Uterus (tissue), 3 donors: ENCODE measurements at regions not wholly inside any gene's neighbourhood (a gene's known extent, or its start where the extent isn't known, plus 50 kb on each side); places are given as distances from the start of the nearest gene placed in this dataset.
"Not testable (repeated sequence)": the region's sequence is repeated elsewhere in the genome, so short reads cannot be mapped to it uniquely, and the experiment has no call there.

Source experiments
- DNase-seq, 2 donors: peaks; one replicate each; pipeline ENCODE4 v3.0.0-alpha.2; 2019 to 2020
- H3K27ac ChIP-seq, 2 donors: fragments of 200-600 bp; sonication (generic); 1 replicate in 1 of 2; 2 replicates in 1 of 2; pipeline ENCODE4 v1.5.1; 2016 to 2018
- H3K27me3 ChIP-seq, 2 donors: fragments of 200-600 bp; sonication (generic); one replicate each; pipeline ENCODE4 v1.5.1; 2018 to 2019; ENCODE audit warnings: control low read depth in 1 of 2
- H3K36me3 ChIP-seq, 2 donors: fragments of 200-600 bp; sonication (generic); one replicate each; pipeline ENCODE4 v1.5.1; 2019; ENCODE audit warnings: control low read depth in 1 of 2
- H3K4me1 ChIP-seq, 2 donors: fragments of 200-600 bp; sonication (generic); one replicate each; pipeline ENCODE4 v1.5.1; 2018 to 2019; ENCODE audit warnings: control low read depth in 1 of 2
- H3K4me3 ChIP-seq, 2 donors: fragments of 200-600 bp; sonication (generic); 1 replicate in 1 of 2; 2 replicates in 1 of 2; pipeline ENCODE4 v1.5.1; 2018 to 2019; ENCODE audit warnings: mild to moderate bottlenecking in 1 of 2
- H3K9me3 ChIP-seq, 2 donors: fragments of 200-600 bp; sonication (generic); one replicate each; pipeline ENCODE4 v1.5.1; 2019; ENCODE audit warnings: control low read depth in 1 of 2
- POLR2A ChIP-seq, 2 donors: fragments of 450-650 bp; IDR thresholded peaks; one replicate each; pipeline ENCODE4 v1.6.1; 2016; ENCODE audit warnings: antibody characterized with exemption in 2 of 2, mild to moderate bottlenecking in 1 of 2, moderate library complexity in 1 of 2
- intact Hi-C: fragments of 100-400 bp; cut with DNase I; formaldehyde crosslinking; loops from one replicate; pipeline ENCODE4 v1.15.1; 2023; ENCODE audit warnings: low total_unique reads
- TF ChIP-seq, protein P1 (sequence below), 4 experiments: fragments of 200-600 bp in 2 of 4; fragments of 450-650 bp in 2 of 4; sonication (generic) in 2 of 4; IDR thresholded peaks; one replicate each; pipeline ENCODE4 v1.5.1; 2016 to 2019; ENCODE audit warnings: antibody characterized with exemption in 4 of 4, mild to moderate bottlenecking in 2 of 4, moderate library complexity in 1 of 4
- donor health status: DM: yes; HTN: yes; CAD: no.

DNA sequence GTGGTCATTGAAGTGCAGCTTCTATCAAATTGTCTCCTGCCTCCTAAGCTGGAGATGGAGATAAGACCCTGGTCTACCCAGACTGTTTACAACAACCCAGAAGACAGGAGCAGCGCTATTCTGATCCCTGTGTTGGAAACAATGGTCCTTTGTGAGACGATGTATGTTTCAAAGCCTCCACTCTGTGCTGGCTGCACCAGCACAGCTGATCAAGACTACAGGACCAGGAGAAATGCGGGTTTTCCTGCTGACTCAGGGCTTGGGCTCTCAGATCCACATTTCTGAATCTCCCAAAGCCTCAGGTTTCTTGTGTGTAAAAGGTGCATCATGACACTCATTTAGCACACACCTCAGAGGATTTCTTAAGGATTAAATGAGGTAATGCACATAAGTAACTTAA lies 92.0 kb downstream of the POU3F3 start:
- intact Hi-C loops, result no loop called here
- H3K4me1 ChIP-seq, result no peaks in the 10 kb centered on the region
- H3K27ac ChIP-seq, result no peak overlapping the region

DNA sequence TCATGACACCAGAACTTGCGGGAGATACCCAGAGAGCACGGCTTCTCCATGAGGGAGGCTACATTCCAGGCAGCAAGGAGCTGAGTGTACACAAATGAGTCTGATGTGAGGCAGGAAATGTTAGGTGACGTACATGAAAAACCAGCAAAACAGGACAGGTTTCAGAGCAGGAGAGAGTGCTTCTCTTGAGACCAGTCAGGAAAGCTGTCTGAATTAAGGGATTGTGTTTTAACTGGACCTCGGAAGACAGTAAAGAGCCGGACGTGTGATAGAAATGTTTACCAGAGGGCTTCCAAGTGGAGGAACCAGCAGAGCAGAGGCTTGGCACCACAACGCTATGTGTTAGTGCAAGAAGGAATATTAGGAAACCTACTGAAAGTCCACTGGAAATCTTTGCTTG lies 90.4 kb upstream of the MRPS9 start:
- H3K36me3 ChIP-seq, H3K27ac ChIP-seq, DNase-seq, H3K9me3 ChIP-seq, H3K27me3 ChIP-seq, intact Hi-C loops, H3K4me3 ChIP-seq, H3K4me1 ChIP-seq: not testable (repeated sequence)

More for the DNA sequence above, 92.0 kb downstream of the POU3F3 start:
- H3K27me3 ChIP-seq, result no peaks in the 10 kb centered on the region
- no peaks in the 10 kb centered on the region for H3K36me3 ChIP-seq
- no peak overlapping the region for H3K4me3 ChIP-seq
- H3K9me3 ChIP-seq, result no peaks in the 10 kb centered on the region
- TF ChIP-seq, protein P1, sequence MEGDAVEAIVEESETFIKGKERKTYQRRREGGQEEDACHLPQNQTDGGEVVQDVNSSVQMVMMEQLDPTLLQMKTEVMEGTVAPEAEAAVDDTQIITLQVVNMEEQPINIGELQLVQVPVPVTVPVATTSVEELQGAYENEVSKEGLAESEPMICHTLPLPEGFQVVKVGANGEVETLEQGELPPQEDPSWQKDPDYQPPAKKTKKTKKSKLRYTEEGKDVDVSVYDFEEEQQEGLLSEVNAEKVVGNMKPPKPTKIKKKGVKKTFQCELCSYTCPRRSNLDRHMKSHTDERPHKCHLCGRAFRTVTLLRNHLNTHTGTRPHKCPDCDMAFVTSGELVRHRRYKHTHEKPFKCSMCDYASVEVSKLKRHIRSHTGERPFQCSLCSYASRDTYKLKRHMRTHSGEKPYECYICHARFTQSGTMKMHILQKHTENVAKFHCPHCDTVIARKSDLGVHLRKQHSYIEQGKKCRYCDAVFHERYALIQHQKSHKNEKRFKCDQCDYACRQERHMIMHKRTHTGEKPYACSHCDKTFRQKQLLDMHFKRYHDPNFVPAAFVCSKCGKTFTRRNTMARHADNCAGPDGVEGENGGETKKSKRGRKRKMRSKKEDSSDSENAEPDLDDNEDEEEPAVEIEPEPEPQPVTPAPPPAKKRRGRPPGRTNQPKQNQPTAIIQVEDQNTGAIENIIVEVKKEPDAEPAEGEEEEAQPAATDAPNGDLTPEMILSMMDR (IDR thresholded peaks at IDR 0.05), result no peak
- no peak for TF ChIP-seq POLR2A (IDR thresholded peaks at IDR 0.05)
- DNase-seq, result no peak

DNA sequence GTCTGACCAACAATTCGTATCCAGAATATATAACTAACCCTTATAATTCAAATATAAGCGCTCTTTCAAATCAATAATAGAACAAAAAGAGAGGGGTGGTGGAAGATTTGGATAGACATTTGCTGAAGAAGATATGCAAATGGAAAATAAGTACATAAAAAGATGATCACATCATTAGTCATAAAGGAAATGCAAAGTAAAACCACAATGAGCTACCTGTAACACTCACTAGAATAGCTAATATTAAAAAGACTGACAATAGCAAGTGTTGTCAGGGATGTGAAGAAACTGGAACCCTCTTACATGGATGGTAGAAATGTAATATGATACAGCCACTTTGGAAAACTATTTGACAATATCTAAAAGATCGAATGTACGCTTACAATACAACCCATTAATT lies 84.9 kb upstream of the MRPS9 start:
- H3K4me3 ChIP-seq, result no peak overlapping the region
- no peaks in the 10 kb centered on the region for H3K4me1 ChIP-seq
- no peaks in the 10 kb centered on the region for H3K9me3 ChIP-seq
- TF ChIP-seq, protein P1 (IDR thresholded peaks at IDR 0.05), result no peak
- no peak for TF ChIP-seq POLR2A (IDR thresholded peaks at IDR 0.05)
- DNase-seq, result no peak
- no peaks in the 10 kb centered on the region for H3K36me3 ChIP-seq
- intact Hi-C loops, result no loop called here
- no peaks in the 10 kb centered on the region for H3K27me3 ChIP-seq
- H3K27ac ChIP-seq, result no peak overlapping the region

DNA sequence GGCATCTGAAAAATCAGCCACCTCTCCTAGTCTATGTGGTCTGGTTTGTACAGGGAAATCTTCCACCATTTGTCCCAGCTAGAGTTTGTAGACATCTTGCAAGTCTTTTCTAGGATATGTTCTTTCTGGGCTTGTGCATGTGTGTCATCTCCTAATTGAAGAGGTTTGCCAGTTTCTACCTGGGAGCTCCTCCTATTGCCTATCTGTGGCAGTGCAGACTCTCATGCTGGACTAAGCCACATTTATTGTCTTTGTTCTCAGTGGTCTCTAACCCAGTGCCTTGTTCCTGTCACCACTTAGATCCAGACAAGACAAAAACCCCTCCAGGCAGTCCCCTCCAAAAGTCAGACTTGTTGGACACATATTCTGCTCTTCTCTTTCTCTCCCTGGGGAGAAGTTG lies 72.0 kb upstream of the MRPS9 start:
- H3K9me3 ChIP-seq, result no peaks in the 10 kb centered on the region
- no peaks in the 10 kb centered on the region for H3K4me1 ChIP-seq
- H3K4me3 ChIP-seq, result no peak overlapping the region
- H3K36me3 ChIP-seq, result no peaks in the 10 kb centered on the region
- no peak for DNase-seq
- TF ChIP-seq, protein P1 (IDR thresholded peaks at IDR 0.05), result no peak
- TF ChIP-seq POLR2A (IDR thresholded peaks at IDR 0.05), result no peak
- intact Hi-C loops, result no loop called here
- no peaks in the 10 kb centered on the region for H3K27me3 ChIP-seq
- no peak overlapping the region for H3K27ac ChIP-seq

DNA sequence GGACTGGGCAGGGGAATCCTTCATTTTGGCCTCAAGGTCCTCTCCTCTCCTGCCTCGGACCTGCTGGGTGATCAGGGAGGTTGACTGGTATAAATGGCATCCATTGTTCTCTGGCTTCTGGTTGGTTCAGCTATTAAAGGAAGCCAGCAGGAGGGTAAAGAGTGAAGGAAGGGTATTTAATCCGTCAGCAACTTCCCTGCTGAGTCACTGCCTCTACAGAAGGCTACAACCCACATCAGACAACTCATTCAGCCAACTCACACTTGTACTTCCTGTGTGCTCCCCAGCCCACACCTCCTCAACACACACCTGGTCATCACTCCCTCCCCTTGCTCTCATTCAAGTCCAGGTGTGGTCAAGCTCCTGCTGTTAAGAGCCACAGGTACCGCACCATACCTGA lies 68.3 kb upstream of the MRPS9 start:
- no peak overlapping the region for H3K27ac ChIP-seq
- no peak for DNase-seq
- no peaks in the 10 kb centered on the region for H3K9me3 ChIP-seq
- H3K36me3 ChIP-seq, result no peaks in the 10 kb centered on the region
- no peak overlapping the region for H3K4me3 ChIP-seq
- H3K27me3 ChIP-seq, result no peaks in the 10 kb centered on the region
- intact Hi-C loops, result no loop called here
- no peaks in the 10 kb centered on the region for H3K4me1 ChIP-seq
- TF ChIP-seq, protein P1 (IDR thresholded peaks at IDR 0.05), result no peak
- TF ChIP-seq POLR2A (IDR thresholded peaks at IDR 0.05), result no peak

DNA sequence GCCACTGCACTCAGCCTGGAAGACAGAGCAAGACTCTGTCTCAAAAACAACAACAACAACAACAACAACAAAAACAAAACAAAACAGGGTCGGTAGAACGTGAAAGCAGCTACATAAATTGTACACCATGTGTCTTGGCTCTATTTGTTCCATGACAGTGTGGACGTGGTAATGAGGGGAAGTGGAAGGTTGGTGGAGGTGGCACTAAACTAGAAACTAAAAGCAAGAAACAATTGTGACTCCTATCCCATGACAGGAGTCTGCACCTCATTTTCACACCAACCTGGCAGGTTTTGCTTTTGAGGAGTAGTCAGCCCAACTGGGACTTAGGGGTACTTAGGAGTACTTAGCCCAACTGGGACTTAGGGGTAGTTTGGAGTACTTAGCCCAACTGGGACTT lies 62.5 kb upstream of the MRPS9 start:
- no peaks in the 10 kb centered on the region for H3K9me3 ChIP-seq
- H3K27me3 ChIP-seq, result no peaks in the 10 kb centered on the region
- TF ChIP-seq POLR2A (IDR thresholded peaks at IDR 0.05), result no peak
- TF ChIP-seq, protein P1 (IDR thresholded peaks at IDR 0.05), result no peak
- no peaks in the 10 kb centered on the region for H3K4me1 ChIP-seq
- intact Hi-C loops, result no loop called here
- DNase-seq, result no peak
- no peaks in the 10 kb centered on the region for H3K36me3 ChIP-seq
- no peak overlapping the region for H3K27ac ChIP-seq
- no peak overlapping the region for H3K4me3 ChIP-seq
